Hindlimb muscle (tissue), 1 donor: ENCODE measurements at regions not wholly inside any gene's neighbourhood (a gene's known extent, or its start where the extent isn't known, plus 50 kb on each side); places are given as distances from the start of the nearest gene placed in this dataset.

ENCODE experiments used
- DNase-seq: peaks from one replicate; pipeline ENCODE4 v3.0.0-alpha.2; 2013

GRCh38 chr4:159503236-159504008, 400.5 kb downstream of the RAPGEF2 start:
- no peak for DNase-seq

- DNase-seq, result no peak
Measured at GRCh38 chr4:159504684-159505083, 401.8 kb downstream of the RAPGEF2 start.

- DNase-seq, result no peak
Measured at GRCh38 chr4:159505266-159505975, 402.5 kb downstream of the RAPGEF2 start.

- DNase-seq, result no peak
Measured at GRCh38 chr4:159506801-159507517, 404.1 kb downstream of the RAPGEF2 start.

GRCh38 chr4:159508917-159509500, 406.1 kb downstream of the RAPGEF2 start:
- no peak for DNase-seq

- no peak for DNase-seq
Measured at GRCh38 chr4:159512348-159512747, 409.5 kb downstream of the RAPGEF2 start.

GRCh38 chr4:159515314-159516025, 412.6 kb downstream of the RAPGEF2 start:
- DNase-seq, result no peak

GRCh38 chr4:159516556-159517140, 413.8 kb downstream of the RAPGEF2 start:
- no peak for DNase-seq

- no peak for DNase-seq
Measured at GRCh38 chr4:159520074-159520473, 417.2 kb downstream of the RAPGEF2 start.

GRCh38 chr4:159526172-159526571, 423.3 kb downstream of the RAPGEF2 start:
- DNase-seq, result no peak

GRCh38 chr4:159534655-159535054, 431.8 kb downstream of the RAPGEF2 start:
- DNase-seq, result no peak

- DNase-seq, result no peak
Measured at GRCh38 chr4:159538556-159538955, 435.7 kb downstream of the RAPGEF2 start.

- DNase-seq, result no peak
Measured at GRCh38 chr4:159540038-159540437, 437.2 kb downstream of the RAPGEF2 start.

- DNase-seq, result no peak
Measured at GRCh38 chr4:159540501-159540900, 437.6 kb downstream of the RAPGEF2 start.

- no peak for DNase-seq
Measured at GRCh38 chr4:159541143-159541542, 438.3 kb downstream of the RAPGEF2 start.

GRCh38 chr4:159542296-159542695, 439.4 kb downstream of the RAPGEF2 start:
- no peak for DNase-seq

- no peak for DNase-seq
Measured at GRCh38 chr4:159543831-159544230, 441.0 kb downstream of the RAPGEF2 start.

- no peak for DNase-seq
Measured at GRCh38 chr4:159545556-159545955, 442.7 kb downstream of the RAPGEF2 start.

- DNase-seq, result no peak
Measured at GRCh38 chr4:159547645-159548308, 444.9 kb downstream of the RAPGEF2 start.

GRCh38 chr4:159549098-159549518, 446.2 kb downstream of the RAPGEF2 start:
- no peak for DNase-seq

GRCh38 chr4:159551281-159551680, 448.4 kb downstream of the RAPGEF2 start:
- no peak for DNase-seq
